HG03280 (cell line): ENCODE measurements at regions not wholly inside any gene's neighbourhood (a gene's known extent, or its start where the extent isn't known, plus 50 kb on each side); places are given as distances from the start of the nearest gene placed in this dataset.

Experiments
- ATAC-seq: cut with Tn5 transposase; IDR thresholded peaks from one replicate; pipeline ENCODE4 v1.9.1; 2021; ENCODE audit warnings: mild to moderate bottlenecking, moderate library complexity; ENCODE audit not compliant: unreplicated experiment

GRCh38 chr9:135289081-135289491 lies 190.5 kb upstream of the PPP1R26 start:
- no peak for ATAC-seq

DNA sequence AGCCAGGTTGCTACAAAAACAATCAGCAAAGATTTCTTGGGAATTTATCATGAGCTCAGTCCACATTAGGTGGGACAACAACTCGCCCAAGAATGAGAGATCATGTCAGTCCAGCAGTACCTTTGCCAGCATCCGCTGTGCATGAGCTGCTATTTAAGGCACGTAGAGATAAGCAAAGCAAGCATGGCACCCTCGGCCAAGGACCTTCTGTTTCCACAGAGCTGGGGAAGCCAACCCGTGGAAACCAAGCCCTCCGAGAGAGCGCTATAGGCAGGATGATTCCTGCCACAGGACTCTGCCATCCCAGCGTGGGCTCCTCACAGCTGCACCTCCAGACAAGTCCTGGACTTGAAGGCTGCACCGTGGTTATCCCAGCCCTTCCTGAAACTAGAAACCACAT lies 189.5 kb upstream of the PPP1R26 start:
- no peak for ATAC-seq

GRCh38 chr9:135290566-135290965 lies 189.0 kb upstream of the PPP1R26 start:
- ATAC-seq: no peak

DNA sequence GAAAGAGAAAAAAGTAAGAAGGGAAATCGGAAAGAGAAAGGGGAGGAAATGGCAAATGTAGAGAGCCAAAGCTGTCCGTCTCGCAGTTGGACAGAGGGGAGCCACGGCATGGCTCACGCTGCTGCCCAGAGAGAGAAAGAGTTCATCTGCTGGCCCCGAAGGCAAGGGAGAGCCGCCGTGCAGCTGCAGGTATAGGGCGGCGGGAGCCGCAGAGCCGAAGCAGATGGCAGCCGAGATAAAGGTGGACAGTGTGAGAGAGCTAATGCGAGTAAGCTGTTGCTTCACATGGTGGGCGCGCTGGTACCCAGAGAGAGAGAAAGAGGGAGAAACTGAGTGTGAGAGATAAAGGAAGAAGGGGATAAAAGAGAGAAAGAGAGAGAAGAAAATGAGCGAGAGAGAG lies 188.4 kb upstream of the PPP1R26 start:
- no peak for ATAC-seq

- ATAC-seq: no peak
Measured at GRCh38 chr9:135294836-135295235, 184.7 kb upstream of the PPP1R26 start.

DNA sequence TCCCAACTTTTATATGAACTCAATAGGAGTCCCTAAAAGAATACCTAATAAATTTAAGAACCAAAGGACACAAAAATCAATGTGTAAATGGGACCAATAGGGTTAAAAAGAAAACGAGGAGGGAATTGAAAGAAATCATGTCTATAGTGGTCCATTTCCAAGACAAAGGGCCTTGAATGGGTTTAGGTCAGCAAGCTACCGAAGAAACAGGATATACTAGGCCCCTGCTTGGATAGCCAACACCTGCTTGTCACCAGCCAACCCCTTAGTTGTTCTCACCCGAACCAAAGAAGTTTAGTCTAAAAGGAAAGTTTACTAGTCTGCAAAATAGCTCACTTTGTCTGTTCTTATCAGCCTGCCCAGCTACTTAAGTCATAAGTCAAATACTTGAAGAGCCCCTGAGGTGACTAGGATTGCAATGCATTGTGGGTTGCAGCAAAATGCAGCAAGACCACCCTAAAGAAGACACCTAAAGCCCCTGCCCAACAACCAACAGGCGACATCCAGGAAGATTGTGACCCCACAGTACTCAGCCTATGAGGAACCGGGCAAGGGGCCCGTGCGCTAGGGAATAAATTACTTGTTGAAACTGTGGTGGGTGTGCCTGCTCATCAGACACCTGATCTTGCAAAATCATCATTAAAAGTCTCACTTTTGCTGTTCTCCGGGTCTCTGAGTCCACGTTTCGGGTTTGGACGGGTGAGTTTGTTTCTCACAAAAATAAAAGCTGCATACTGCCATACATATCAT lies 183.9 kb upstream of the PPP1R26 start:
- ATAC-seq: no peak

DNA sequence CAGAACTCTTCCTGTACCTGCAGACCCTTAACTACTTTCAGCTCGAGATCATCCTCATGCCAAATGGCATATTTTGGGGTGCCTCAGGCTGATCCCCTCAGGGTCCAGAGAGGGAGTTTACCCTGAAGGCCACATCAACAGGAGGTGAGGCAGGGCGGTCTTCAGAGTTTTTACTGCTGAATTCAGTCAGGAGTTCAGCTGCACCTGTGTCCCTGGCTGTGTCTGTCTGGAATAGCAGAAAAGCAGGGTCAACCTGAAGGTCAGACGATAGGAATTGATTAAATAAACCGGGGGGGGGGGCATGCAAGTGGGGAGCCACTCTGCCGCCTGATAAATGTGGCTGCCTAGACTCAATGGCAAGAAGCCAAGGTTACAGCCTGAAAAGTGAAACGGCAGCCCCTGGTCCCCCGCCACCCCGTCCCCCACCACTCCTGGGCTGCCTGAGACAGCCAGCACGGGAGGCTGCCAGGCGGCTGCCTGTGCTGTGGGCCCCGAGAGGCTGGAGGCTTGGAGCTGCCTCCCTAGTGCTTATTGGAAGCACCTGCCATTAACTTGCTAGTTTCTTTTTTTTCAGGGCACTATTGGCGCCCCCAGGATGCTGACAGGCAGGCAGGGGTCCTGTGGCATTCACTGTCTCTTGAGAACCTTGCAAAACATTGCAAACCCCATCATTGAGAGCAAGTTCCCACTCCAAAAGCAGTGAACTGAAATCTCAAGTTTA lies 182.7 kb upstream of the PPP1R26 start:
- ATAC-seq: no peak

DNA sequence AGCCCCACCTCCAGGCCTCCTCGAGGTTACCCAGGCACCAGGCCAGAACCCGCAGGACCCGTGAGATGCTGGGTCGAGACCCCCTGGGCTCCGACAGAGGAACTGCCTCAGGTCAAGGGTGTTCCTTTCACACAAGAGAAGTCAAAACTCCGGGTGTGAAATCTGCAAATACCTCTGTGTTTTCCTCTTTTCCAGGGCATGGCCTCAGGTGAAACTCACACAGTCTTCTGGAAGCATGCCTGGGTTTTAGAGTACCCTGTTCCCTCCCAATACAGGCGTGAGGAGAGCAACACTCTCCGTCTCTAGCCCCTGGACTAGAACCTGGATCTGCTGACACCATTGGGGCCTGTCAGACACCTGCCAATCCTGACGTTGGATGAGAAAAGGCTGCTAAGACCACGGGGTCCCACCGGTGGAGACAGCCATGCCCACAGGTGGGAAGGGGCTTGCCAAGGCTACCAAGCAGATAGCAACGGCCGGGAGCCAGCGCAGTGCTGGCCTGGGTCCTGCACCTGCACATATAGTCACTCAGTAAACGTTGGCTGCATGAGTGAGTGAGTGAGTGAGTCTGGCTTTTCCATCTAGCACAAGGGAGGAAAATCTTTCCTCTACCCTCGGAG lies 182.0 kb upstream of the PPP1R26 start:
- no peak for ATAC-seq

DNA sequence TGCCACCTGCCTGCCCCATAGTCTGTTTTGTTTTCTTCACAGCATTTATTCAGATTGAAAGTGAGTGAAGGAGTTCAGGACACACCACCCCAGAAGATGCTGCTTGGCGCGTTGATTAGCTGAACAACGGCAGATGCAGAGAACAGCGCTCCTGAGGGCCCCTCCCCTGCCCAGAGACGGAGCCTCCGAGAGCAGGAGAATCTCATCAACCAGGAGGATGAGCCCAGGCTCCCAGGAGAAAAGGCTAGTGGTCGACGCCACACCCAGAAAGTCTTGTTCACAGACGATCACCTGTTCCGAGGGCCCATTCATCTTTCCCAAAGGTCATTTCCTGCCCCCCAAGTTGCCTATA lies 180.4 kb upstream of the PPP1R26 start:
- no peak for ATAC-seq

DNA sequence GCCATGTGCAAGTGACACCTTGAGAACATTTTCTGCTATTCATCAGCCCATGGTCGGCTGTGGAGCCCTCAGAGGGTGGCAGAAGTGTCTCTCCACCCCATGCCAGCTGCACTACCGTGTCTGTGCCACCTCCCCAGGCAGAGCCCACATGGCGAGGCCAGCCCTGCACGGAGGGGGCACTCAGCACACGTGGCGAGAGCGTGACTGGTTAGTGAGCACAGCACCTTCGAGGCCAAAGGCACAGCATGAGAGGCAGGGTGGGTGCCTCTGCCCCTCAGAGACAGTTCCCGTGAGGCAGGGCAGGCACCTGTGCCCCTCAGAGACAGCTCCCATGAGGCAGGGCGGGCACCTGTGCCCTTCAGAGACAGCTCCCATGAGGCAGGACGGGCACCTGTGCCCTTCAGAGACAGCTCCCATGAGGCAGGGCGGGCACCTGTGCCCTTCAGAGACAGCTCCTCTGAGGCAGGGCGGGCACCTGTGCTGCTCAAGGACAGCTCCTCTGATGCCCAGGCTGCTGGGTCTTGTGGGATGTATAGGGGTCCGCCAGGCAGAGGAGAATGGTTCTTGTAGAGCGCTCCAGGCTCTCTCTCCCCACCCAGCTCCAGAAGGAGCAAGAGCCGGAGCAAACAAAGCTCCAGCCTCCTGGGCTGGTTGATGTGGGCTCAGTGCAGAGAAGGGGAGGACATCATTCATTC lies 179.8 kb upstream of the PPP1R26 start:
- ATAC-seq: no peak

GRCh38 chr9:135300346-135301141 lies 179.0 kb upstream of the PPP1R26 start:
- no peak for ATAC-seq

- no peak for ATAC-seq
Measured at GRCh38 chr9:135301271-135302263, 178.0 kb upstream of the PPP1R26 start.

GRCh38 chr9:135302329-135303279 lies 177.0 kb upstream of the PPP1R26 start:
- no peak for ATAC-seq

- no peak for ATAC-seq
Measured at GRCh38 chr9:135303280-135303647, 176.3 kb upstream of the PPP1R26 start.

DNA sequence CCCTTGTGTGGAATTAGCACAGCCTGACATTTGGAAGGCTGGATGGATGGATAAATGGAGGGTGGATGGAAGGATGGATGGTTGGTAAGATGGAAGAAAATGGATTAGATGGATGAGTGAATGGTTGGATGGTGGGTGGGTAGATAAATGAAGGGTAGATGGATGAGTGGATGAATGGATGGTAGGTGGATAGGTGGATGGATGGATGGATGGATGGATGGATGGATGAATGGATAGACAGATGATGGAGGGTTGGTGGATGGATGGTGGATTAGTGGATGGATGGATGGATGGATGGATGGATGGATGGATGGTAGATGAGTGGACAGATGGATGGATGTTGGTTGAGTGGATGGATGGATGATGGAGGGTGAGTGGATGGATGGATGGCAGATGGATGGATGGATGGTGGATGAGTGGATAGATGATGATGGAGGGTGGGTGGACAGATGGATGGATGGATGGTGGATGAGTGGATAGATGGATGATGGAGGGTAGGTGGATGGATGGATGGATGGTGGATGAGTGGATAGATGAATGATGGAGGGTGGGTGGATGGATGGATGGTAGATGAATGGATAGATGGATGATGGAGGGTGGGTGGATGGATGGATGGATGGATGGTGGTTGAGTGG lies 175.6 kb upstream of the PPP1R26 start:
- no peak for ATAC-seq

DNA sequence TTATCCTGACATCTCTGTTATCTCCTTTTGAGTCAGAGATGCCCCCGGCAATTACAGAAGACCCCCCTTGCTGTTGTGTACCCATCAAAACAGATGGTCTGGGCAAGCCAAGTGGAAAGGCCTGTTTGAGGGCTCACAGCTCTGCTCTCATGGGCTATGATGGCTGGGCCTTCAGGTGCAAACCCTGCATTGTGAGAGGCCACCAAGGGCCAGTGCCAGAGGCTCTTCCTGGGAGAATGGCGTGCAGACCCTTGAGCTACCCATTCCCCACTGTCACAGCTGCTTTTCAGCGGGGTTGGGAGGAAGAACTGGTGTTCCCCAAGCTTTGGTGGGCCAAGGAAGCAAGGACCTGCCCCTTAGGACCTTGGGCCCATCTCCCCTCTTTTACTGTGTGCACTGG lies 174.7 kb upstream of the PPP1R26 start:
- ATAC-seq: no peak

GRCh38 chr9:135305546-135306180 lies 173.9 kb upstream of the PPP1R26 start:
- ATAC-seq: no peak

DNA sequence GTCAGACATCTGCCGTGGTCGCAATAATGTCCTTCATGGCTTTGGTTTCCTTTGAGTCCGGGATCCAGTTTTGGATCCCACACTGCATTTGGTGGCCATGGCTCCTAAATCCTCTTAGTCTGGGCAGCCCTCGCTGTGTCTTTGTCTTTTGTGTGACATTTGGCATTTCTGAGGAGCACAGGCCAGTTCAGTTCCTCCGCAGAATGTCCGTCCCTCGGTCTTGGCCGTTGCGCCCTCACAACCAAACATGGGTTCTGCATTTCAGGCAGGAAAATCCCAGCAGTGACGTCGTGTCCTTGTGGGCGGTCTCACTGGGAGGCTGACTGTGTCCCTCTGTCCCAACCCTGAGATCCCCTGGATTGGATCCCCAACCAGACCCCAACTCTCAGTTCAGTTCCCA lies 172.9 kb upstream of the PPP1R26 start:
- no peak for ATAC-seq
